Hematopoietic multipotent progenitor cell (in vitro differentiated cells): ENCODE measurements at regions not wholly inside any gene's neighbourhood (a gene's known extent, or its start where the extent isn't known, plus 50 kb on each side); places are given as distances from the start of the nearest gene placed in this dataset.

ENCODE experiments used
- DNase-seq, 3 donors: peaks; one replicate each; pipeline ENCODE4 v3.0.0-alpha.2; 2011 to 2015; ENCODE audit warnings: low read depth in 2 of 3, low spot score in 2 of 3

GRCh38 chr4:36709991-36710390, 428.6 kb downstream of the DTHD1 start:
- DNase-seq, result no peak

DNA sequence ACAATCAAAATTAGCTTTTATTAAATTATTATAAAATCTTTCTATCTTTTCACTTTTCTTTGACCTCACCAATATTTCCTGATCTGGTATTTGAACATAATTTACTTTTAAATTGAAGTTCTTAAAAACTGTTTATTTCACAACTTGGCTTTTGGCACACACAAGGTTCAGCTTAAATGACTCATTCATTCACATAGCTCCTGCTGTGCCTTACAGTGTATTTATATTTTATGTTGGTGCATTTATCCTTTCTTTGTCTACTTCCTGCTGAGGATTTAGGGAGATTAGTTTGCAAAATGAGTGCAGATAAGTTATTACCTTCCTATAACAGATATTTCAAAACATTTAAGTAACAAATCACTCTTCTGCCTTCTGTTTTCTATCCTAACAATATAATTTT, 430.6 kb downstream of the DTHD1 start:
- no peak for DNase-seq

- DNase-seq, result no peak
Measured at GRCh38 chr4:36716874-36717273, 435.5 kb downstream of the DTHD1 start.

- DNase-seq, result no peak
Measured at GRCh38 chr4:36719425-36719824, 438.0 kb downstream of the DTHD1 start.

DNA sequence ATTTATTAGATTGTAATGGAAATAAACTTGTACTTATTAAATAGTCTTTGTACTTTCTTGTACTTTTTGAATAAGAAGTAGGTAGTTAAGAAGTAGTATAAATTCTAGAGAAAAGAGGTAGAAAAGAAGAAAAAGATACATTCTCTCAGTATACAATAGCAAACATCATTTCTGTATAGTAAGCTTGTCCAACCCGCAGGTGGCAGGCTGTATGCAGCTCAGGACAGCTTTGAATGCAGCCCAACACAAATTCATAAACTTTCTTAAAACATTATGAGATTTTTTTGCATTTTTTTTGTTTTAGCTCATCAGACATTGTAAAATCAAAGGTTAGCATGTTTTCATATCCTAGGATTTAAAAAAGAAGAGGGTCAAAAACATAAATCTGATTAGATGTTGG, 441.6 kb downstream of the DTHD1 start:
- no peak for DNase-seq

DNA sequence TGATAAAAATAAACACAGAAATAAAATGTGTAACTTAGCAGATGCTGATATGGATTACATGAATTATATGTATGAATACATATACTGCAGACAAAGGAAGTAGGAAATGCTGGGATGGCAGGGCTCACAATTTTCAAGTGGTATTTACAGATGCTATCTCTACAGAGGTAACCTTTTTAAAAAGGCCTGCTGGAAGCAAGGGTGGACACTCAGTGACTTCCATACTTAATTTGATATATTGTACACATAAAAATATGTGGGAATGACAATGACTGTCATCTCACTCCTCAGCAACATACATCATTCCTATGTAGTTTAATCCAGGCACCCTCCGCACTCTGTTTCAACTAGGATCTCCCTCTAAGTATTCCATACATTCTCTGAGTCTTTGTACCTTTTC, 452.9 kb downstream of the DTHD1 start:
- DNase-seq, result no peak

- no peak for DNase-seq
Measured at GRCh38 chr4:36737691-36738090, 456.3 kb downstream of the DTHD1 start.

DNA sequence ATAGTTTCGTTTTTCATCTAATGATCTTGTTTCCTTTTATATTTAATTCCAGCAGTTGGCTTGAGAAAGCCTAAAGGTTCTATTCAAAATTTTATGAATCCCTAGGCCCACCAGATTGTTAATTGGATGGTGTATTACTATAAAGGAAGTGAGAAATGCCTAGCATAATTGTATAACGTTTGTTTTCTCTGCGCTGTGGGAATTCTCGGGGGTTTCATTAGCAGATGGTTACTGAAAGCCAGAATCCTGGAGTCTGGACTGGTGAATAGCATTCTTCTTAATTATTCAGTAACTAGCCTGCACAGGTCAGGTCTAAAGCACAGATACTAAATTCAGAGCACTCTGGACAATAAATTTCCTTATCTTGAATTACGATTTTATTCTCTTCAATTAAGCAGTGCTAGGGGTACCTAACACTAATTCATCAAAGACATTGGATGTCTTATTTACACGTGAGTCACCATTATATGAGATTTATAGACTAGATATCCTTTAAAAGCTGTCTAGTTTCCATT, 459.4 kb downstream of the DTHD1 start:
- DNase-seq, result no peak

DNA sequence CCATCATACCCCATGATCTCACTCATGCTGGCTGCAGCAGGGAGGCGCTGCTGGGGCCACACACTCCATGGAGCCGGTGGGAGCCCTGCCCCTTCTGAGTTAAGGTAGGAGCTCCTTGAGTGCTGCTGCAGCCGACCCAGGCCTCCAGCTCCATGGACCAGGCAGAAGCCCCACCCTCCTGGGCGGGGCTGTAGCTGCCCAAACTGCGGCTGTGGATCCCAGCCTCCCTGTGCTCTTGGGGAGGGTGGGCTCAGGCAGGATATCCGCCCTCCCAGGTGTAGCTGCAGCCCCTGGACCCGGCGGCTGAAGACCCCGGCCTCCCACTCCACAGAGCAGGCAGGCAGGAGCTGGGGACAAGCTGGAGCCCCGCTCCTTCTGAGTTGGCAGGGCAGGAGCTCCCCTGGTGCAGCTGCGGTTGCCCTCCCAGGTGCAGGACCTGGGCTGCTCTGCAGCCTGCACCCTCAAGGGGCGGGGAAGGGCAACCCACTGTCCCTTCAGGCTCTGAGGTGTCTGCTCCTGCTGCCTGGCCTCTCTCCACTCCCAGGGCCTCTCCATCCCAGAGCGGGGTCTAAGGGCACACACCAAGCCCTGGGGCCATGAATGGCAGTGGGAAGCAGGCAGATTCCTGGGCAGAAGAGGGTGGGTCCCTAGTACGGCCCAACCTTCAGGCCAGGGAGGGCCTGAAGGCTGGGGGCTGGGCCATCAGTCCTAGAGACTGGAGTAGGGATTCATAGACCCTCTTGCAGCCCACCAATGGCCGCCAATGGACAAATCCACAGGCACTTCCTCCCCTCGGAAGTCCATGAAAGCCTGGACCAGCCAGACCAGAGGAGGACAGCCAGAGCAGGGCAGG, 466.1 kb downstream of the DTHD1 start:
- DNase-seq, result no peak

GRCh38 chr4:36753048-36753447, 471.6 kb downstream of the DTHD1 start:
- DNase-seq, result no peak

- no peak for DNase-seq
Measured at GRCh38 chr4:36757580-36758311, 476.3 kb downstream of the DTHD1 start.

- no peak for DNase-seq
Measured at GRCh38 chr4:36758312-36759178, 477.1 kb downstream of the DTHD1 start.

DNA sequence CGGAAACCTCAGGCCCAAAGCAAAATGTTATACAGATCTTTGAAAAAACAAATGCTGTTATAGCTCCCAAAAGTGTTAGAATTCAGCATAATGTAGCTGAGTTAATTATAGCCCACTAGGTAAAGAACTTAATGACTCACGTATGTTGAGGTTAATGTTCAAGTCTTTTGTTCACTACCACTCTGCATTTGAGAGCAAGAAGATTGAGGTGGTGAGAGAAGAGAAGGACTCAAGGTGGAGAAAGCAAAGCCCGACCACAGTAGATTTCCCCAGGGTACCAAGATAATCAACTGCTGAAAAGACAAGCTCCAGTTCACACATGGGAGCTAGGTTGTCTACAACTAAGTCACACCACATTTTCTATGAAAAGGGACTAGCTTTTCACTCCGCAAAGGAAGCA, 480.2 kb downstream of the DTHD1 start:
- DNase-seq, result no peak

DNA sequence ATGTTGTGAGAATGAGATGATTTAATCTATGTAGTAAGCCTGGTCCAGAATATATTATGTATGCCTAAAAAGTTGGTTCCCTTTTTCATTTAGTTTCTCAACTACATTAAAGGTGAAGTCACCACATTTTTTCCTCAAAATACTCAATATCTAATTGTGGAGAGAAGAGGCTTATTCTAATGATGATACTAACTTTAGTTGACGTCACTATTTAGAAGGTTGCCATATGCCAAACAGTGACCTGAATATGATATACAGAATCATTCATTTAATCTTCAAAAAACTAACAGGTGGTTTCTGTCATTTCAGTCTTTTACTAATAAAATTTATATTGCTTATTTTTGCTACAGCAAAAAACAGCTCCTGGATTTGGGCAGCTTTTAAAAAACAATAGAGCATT, 480.7 kb upstream of the NWD2 start:
- no peak for DNase-seq

- DNase-seq, result no peak
Measured at GRCh38 chr4:36767596-36767995, 476.9 kb upstream of the NWD2 start.

GRCh38 chr4:36771411-36772153, 473.0 kb upstream of the NWD2 start:
- no peak for DNase-seq

GRCh38 chr4:36772154-36772516, 472.4 kb upstream of the NWD2 start:
- DNase-seq, result no peak

- no peak for DNase-seq
Measured at GRCh38 chr4:36773467-36773866, 471.1 kb upstream of the NWD2 start.

GRCh38 chr4:36775544-36775943, 469.0 kb upstream of the NWD2 start:
- no peak for DNase-seq

DNA sequence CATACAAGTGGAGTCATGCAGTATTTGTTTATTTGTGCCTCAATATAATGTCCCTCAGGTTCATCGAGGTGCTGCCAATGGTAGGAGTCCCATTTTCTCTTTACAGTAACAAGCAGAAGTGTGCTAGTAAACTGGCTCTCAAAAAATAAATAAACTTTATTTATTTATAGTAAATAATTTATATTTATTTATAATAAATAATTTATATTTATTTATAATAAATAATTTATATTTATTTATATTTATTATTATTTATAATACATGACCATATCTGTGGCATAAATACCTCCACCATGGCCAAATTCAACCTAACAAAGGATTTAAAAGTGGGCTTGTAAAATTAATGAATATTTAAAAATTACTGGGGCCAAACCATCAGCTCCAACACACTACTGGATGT, 464.9 kb upstream of the NWD2 start:
- DNase-seq, result no peak
